Neural progenitor cell (in vitro differentiated cells): ENCODE measurements at regions not wholly inside any gene's neighbourhood (a gene's known extent, or its start where the extent isn't known, plus 50 kb on each side); places are given as distances from the start of the nearest gene placed in this dataset.
A peak's percentile ranks its signal among the peaks of the same experiment; 100 is the strongest.

Experiments
- DNase-seq: peaks from one replicate; pipeline ENCODE4 v3.0.0-alpha.2; 2016; ENCODE audit warnings: low spot score
- H2AFZ ChIP-seq: fragments of 200-600 bp; sonication (generic); replicated peaks from 2 replicates; pipeline ENCODE4 v1.6.1; 2016; ENCODE audit warnings: antibody characterized with exemption
- H3F3A ChIP-seq: fragments of 200-600 bp; sonication (generic); 2 replicates; pipeline ENCODE4 v1.6.1; 2016; ENCODE audit warnings: antibody characterized with exemption, low read depth
- H3K27ac ChIP-seq: fragments of 200-600 bp; sonication (generic); 2 replicates; pipeline ENCODE4 v1.5.1; 2016; ENCODE audit warnings: mild to moderate bottlenecking
- H3K27me3 ChIP-seq: fragments of 200-600 bp; sonication (generic); 2 replicates; pipeline ENCODE4 v1.6.1; 2016; ENCODE audit warnings: mild to moderate bottlenecking, moderate library complexity
- H3K36me3 ChIP-seq: fragments of 200-600 bp; sonication (generic); 2 replicates; pipeline ENCODE4 v1.5.1; 2016
- H3K4me1 ChIP-seq: fragments of 200-600 bp; sonication (generic); 2 replicates; pipeline ENCODE4 v1.6.1; 2016; ENCODE audit warnings: mixed run types
- H3K4me2 ChIP-seq: fragments of 200-600 bp; sonication (generic); 2 replicates; pipeline ENCODE4 v1.6.1; 2016
- H3K4me3 ChIP-seq: fragments of 200-600 bp; sonication (generic); 2 replicates; pipeline ENCODE4 v1.5.1; 2016
- H3K79me2 ChIP-seq: fragments of 200-600 bp; sonication (generic); 2 replicates; pipeline ENCODE4 v1.6.1; 2016; ENCODE audit warnings: low read depth
- H3K9ac ChIP-seq: fragments of 200-600 bp; sonication (generic); 2 replicates; pipeline ENCODE4 v1.6.1; 2016
- H3K9me3 ChIP-seq: fragments of 200-600 bp; sonication (generic); 2 replicates; pipeline ENCODE4 v1.5.1; 2016; ENCODE audit warnings: low read depth
- H4K20me1 ChIP-seq: fragments of 200-600 bp; sonication (generic); 2 replicates; pipeline ENCODE4 v1.6.1; 2016; ENCODE audit warnings: low read depth
- H3K27ac Mint-ChIP-seq: 3 replicates; pipeline ENCODE4 v1.8.0; 2021; ENCODE audit warnings: mixed read lengths
- H3K27me3 Mint-ChIP-seq: 2 replicates; pipeline ENCODE4 v1.8.0; 2022; ENCODE audit warnings: low read depth, mild to moderate bottlenecking, inconsistent platforms, moderate library complexity, mixed read lengths; ENCODE audit not compliant: insufficient read depth
- H3K36me3 Mint-ChIP-seq: 3 replicates; pipeline ENCODE4 v1.8.0; 2021; ENCODE audit warnings: mixed read lengths
- H3K4me1 Mint-ChIP-seq: 3 replicates; pipeline ENCODE4 v1.8.0; 2021; ENCODE audit warnings: mixed read lengths
- H3K4me3 Mint-ChIP-seq: 3 replicates; pipeline ENCODE4 v1.8.0; 2021; ENCODE audit warnings: mild to moderate bottlenecking, moderate library complexity, mixed read lengths
- H3K9me3 Mint-ChIP-seq: 3 replicates; pipeline ENCODE4 v1.8.0; 2020; ENCODE audit warnings: mixed read lengths
- EZH2 ChIP-seq: fragments of 200-600 bp; sonication (generic); IDR thresholded peaks from 2 replicates; pipeline ENCODE4 v1.6.1; 2017; ENCODE audit warnings: antibody characterized with exemption, mild to moderate bottlenecking, moderate library complexity
- EZH2phosphoT487 ChIP-seq: fragments of 200-600 bp; sonication (generic); IDR thresholded peaks from 2 replicates; pipeline ENCODE4 v1.6.1; 2017; ENCODE audit warnings: antibody characterized with exemption
- TF ChIP-seq, protein P1 (sequence below): fragments of 200-600 bp; sonication (generic); IDR thresholded peaks from 2 replicates; pipeline ENCODE4 v1.5.1; 2017; ENCODE audit warnings: antibody characterized with exemption, mild to moderate bottlenecking

DNA sequence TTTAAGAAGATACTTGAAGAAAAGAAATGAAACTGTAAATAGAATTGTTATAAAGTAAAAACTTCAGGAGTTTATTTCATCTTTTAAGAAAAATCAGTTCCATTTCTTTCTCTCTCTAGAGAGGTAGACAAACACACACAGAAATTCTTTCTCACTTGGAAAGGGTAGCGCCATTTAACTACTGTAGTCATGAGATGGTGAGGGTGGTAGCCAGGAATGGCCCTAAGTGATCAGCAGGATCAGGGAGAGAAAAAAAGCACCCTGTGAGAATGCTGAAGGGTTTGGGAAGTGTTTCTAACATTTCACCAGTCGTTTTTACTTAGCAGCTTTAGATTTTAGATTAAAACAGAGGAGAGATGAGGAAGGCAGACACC, 205.7 kb upstream of the RUNX1 start:
- no peak overlapping the region for H3K4me2 ChIP-seq
- TF ChIP-seq EZH2phosphoT487, result no peak
- TF ChIP-seq EZH2, result no peak
- TF ChIP-seq, protein P1, sequence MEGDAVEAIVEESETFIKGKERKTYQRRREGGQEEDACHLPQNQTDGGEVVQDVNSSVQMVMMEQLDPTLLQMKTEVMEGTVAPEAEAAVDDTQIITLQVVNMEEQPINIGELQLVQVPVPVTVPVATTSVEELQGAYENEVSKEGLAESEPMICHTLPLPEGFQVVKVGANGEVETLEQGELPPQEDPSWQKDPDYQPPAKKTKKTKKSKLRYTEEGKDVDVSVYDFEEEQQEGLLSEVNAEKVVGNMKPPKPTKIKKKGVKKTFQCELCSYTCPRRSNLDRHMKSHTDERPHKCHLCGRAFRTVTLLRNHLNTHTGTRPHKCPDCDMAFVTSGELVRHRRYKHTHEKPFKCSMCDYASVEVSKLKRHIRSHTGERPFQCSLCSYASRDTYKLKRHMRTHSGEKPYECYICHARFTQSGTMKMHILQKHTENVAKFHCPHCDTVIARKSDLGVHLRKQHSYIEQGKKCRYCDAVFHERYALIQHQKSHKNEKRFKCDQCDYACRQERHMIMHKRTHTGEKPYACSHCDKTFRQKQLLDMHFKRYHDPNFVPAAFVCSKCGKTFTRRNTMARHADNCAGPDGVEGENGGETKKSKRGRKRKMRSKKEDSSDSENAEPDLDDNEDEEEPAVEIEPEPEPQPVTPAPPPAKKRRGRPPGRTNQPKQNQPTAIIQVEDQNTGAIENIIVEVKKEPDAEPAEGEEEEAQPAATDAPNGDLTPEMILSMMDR, result no peak
- DNase-seq, result no peak

GRCh38 chr21:35254006-35254764, 205.1 kb upstream of the RUNX1 start:
- no peaks in the 10 kb centered on the region for H3F3A ChIP-seq
- no peak overlapping the region for H3K4me3 Mint-ChIP-seq

More for the DNA sequence above, 205.7 kb upstream of the RUNX1 start:
- peaks cover 7% of the 10 kb centered on the region for H3K27me3 Mint-ChIP-seq
- H3K27me3 ChIP-seq, result no peaks in the 10 kb centered on the region
- H3K36me3 ChIP-seq, result no peaks in the 10 kb centered on the region
- H3K9me3 ChIP-seq, result no peaks in the 10 kb centered on the region
- peaks cover 5% of the 10 kb centered on the region for H3K4me1 ChIP-seq
- no peaks in the 10 kb centered on the region for H3K79me2 ChIP-seq
- H3K36me3 Mint-ChIP-seq, result no peaks in the 10 kb centered on the region
- no peak overlapping the region for H3K27ac ChIP-seq
- no peak overlapping the region for H3K4me3 ChIP-seq
- H3K4me1 Mint-ChIP-seq, result peaks cover 6% of the 10 kb centered on the region
- no peaks in the 10 kb centered on the region for H4K20me1 ChIP-seq
- peaks cover 4% of the 10 kb centered on the region for H3K9me3 Mint-ChIP-seq
- no peak overlapping the region for H3K27ac Mint-ChIP-seq
- H3K9ac ChIP-seq, result no peak overlapping the region
- H3F3A ChIP-seq, result no peaks in the 10 kb centered on the region
- no peak overlapping the region for H3K4me3 Mint-ChIP-seq
- peak overlapping the region; percentile 50 for H2AFZ ChIP-seq

GRCh38 chr21:35252831-35253230, 203.7 kb upstream of the RUNX1 start:
- Histone ChIP-seq H3K9ac (no peak overlapping the region), H3K79me2 (no peaks in the 10 kb centered on the region), H3K4me1 (peaks cover 5% of the 10 kb centered on the region), H3K27me3 (no peaks in the 10 kb centered on the region), H3K9me3 (no peaks in the 10 kb centered on the region), H4K20me1 (no peaks in the 10 kb centered on the region), H3K36me3 (no peaks in the 10 kb centered on the region), H3F3A (no peaks in the 10 kb centered on the region), H2AFZ (no peak overlapping the region), H3K4me2 (no peak overlapping the region), H3K4me3 (no peak overlapping the region), H3K27ac (no peak overlapping the region)
- peaks cover 6% of the 10 kb centered on the region for H3K9me3 Mint-ChIP-seq
- no peak for TF ChIP-seq EZH2phosphoT487
- no peak for TF ChIP-seq EZH2
- TF ChIP-seq, protein P1, result no peak
- no peaks in the 10 kb centered on the region for H3K36me3 Mint-ChIP-seq
- H3K27ac Mint-ChIP-seq, result no peak overlapping the region
- no peak for DNase-seq
- H3K4me1 Mint-ChIP-seq, result peaks cover 6% of the 10 kb centered on the region
- H3K27me3 Mint-ChIP-seq, result peaks cover 7% of the 10 kb centered on the region
- no peak overlapping the region for H3K4me3 Mint-ChIP-seq

More at GRCh38 chr21:35254006-35254764, 205.1 kb upstream of the RUNX1 start:
- H3K4me1 Mint-ChIP-seq, result peaks cover 6% of the 10 kb centered on the region
- Histone ChIP-seq H3K9ac (no peak overlapping the region), H3K4me1 (peaks cover 5% of the 10 kb centered on the region), H4K20me1 (no peaks in the 10 kb centered on the region), H3K27ac (no peak overlapping the region), H3K79me2 (no peaks in the 10 kb centered on the region), H2AFZ (no peak overlapping the region), H3K4me3 (no peak overlapping the region), H3K4me2 (no peak overlapping the region), H3K9me3 (no peaks in the 10 kb centered on the region), H3K36me3 (no peaks in the 10 kb centered on the region), H3K27me3 (no peaks in the 10 kb centered on the region)
- DNase-seq, result no peak
- peaks cover 4% of the 10 kb centered on the region for H3K9me3 Mint-ChIP-seq
- TF ChIP-seq EZH2phosphoT487, result no peak
- TF ChIP-seq, protein P1, result no peak
- TF ChIP-seq EZH2, result no peak
- H3K36me3 Mint-ChIP-seq, result no peaks in the 10 kb centered on the region
- peaks cover 7% of the 10 kb centered on the region for H3K27me3 Mint-ChIP-seq
- H3K27ac Mint-ChIP-seq, result no peak overlapping the region
